ENCODE measurements at regions not wholly inside any gene's neighbourhood (a gene's known extent, or its start where the extent isn't known, plus 50 kb on each side); places are given as distances from the start of the nearest gene placed in this dataset.
A peak's percentile ranks its signal among the peaks of the same experiment; 100 is the strongest.

GRCh38 chr12:83826112-83826511 lies 1086.5 kb downstream of the SLC6A15 start:
- TF ChIP-seq CTCF (IDR thresholded peaks at IDR 0.05; ENCODE audit: insufficient read depth, low read depth, low read length): peak; percentile 58
- no peak for TF ChIP-seq EZH2 (IDR thresholded peaks at IDR 0.05; ENCODE audit: insufficient read depth, low read length)

Data from astrocyte (in vitro differentiated cells and primary cell).